Epithelial cell of proximal tubule (primary cell): ENCODE measurements at regions not wholly inside any gene's neighbourhood (a gene's known extent, or its start where the extent isn't known, plus 50 kb on each side); places are given as distances from the start of the nearest gene placed in this dataset.

Source experiments
- DNase-seq: peaks from one replicate; pipeline ENCODE4 v3.0.0-alpha.2; 2011; ENCODE audit warnings: low read depth
- H3K4me3 ChIP-seq: 2 replicates; pipeline ENCODE4 v1.5.1; 2011; ENCODE audit warnings: low read depth, mild to moderate bottlenecking, low read length
- TF ChIP-seq, protein P1 (sequence below): conservative IDR thresholded peaks from 2 replicates; pipeline ENCODE4 v1.5.1; 2012; ENCODE audit warnings: low read depth, mild to moderate bottlenecking, low read length

DNA sequence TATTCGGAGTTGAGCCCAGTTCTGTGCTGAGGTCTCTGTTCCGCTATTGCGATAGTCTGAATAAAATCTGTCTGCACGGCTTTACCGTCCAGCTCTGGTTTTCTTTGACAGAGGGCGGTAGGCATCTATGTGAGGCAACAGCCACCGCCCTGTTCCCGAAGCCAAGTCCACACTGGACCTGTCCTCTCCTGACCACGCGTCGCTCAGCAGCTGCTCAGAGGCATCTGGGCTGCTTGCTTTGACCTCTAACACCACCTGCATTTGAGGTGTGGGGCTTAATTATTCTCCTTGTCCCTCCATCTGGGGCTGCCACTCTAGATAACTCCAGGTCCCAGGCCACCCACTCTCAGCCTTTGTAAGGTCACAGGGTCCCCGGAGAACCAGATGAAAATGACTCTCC is 168.4 kb upstream of the SMIM23 start:
- no peak for DNase-seq
- TF ChIP-seq, protein P1, sequence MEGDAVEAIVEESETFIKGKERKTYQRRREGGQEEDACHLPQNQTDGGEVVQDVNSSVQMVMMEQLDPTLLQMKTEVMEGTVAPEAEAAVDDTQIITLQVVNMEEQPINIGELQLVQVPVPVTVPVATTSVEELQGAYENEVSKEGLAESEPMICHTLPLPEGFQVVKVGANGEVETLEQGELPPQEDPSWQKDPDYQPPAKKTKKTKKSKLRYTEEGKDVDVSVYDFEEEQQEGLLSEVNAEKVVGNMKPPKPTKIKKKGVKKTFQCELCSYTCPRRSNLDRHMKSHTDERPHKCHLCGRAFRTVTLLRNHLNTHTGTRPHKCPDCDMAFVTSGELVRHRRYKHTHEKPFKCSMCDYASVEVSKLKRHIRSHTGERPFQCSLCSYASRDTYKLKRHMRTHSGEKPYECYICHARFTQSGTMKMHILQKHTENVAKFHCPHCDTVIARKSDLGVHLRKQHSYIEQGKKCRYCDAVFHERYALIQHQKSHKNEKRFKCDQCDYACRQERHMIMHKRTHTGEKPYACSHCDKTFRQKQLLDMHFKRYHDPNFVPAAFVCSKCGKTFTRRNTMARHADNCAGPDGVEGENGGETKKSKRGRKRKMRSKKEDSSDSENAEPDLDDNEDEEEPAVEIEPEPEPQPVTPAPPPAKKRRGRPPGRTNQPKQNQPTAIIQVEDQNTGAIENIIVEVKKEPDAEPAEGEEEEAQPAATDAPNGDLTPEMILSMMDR: no peak
- H3K4me3 ChIP-seq: no peak overlapping the region

DNA sequence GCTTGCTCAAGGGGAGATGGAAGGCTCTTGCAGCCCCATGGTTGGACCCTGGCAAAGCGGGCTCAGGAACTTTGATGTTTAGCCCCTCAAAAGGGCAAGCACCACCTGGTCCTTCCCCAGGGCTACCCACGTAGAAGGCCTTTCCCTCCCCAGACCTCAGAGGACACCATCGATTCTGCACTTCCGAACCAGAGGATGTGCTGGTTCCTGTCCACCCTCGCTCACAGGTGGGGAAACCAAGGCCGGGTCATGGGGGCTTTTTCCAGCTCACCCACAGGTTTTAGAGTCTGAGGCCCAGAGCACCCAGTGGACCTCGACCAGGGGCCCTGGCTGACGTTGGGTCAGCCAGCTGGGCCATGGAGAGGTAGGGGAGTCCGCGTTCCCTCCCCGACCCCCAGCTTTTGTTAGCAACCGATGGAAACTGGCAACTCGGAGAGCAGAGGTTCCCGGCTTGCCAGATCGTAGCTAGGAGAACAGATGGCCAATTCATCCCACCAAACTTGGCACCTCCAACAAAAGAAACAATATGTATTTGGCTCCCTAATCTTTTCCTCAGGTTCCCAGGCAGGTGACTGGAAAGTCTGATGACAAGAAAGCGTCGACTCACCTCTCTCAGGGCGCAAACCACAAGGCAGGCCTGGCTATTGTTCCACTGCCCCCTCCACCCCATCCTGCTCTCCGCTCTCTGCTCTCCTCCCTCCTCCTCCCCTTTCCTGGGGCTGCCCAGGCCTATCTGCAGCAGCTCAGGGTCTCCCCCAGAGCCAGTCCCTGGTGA is 167.6 kb upstream of the SMIM23 start:
- DNase-seq: no peak
- H3K4me3 ChIP-seq: no peak overlapping the region
- TF ChIP-seq, protein P1: no peak

DNA sequence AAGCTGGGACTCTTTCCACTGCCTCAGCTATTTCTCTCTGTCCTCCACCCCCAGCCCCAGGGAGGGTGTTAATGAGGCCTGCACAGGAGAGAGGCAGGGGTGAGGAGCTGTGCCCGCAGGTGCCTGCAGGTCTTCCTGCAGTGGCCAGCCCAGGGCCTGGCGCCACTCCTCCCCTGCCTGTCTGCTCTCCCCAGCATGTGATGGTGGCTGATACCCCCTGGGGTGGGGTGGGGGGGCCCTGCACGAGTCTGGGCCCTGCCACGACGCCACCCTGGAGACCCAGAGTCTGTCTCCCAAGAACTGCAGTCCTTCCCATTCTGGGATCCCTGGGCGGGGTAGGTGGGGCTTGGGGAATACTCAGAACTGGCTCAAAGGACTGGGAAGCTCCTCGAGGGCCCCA is 166.4 kb upstream of the SMIM23 start:
- no peak overlapping the region for H3K4me3 ChIP-seq
- no peak for DNase-seq
- TF ChIP-seq, protein P1: no peak

DNA sequence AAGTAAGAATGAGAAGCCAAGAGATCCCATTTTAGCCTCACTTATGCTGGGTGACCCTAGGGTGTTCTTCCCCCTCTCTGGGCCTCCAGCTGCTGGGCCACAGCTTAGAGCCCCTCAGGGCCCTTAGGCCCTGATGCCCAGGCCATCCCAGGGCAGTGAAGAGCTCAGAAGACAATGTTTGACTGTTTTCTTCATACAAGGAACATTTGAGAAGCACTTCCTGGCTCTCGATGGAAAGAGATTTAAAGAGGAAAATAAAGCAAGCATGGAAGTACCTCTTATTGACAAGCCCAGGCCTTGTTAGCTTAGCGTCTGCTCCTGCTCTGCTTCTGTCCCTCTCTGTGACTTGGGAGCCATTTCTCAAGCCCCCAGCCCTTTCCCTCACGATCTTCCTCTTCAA is 165.9 kb upstream of the SMIM23 start:
- H3K4me3 ChIP-seq: no peak overlapping the region
- DNase-seq: no peak
- TF ChIP-seq, protein P1: no peak

DNA sequence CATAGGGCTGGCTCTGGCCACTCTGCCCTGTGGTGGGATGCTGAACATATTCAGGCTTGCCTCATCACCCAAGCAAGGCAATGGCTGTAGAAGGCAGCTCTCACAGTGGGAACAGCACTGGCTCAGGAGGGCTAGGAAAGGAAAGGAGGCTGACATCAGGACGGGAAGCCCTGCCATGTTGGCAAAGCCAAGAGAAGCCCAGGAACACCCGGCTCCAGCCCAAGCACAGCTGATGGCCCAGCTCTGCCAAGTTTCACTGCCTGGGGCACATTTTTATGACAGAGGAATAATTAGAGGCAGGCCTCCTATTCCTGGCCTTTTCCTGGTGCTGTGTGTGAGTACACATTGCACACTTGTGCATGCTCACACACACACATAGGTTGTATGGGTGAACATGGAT is 163.6 kb upstream of the SMIM23 start:
- no peak overlapping the region for H3K4me3 ChIP-seq
- TF ChIP-seq, protein P1: no peak
- no peak for DNase-seq

DNA sequence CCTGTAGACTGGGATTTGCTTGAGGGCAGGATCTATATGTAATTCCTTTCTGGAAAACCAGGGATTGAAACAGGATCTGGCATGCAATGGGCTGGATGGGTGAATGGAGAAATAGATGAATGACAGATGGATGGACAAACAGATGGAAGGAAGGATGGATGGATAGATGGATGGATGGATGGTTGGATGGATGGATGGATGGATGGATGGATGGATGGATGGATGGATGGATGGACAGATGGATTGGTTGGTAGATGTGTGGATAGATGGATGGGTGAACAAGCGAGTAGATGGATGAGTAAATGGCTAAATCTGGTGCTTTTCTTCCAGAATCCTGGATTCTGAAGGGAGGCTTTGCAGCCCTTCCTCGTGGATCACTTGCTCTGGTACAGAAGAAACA is 162.5 kb upstream of the SMIM23 start:
- TF ChIP-seq, protein P1: no peak
- no peak overlapping the region for H3K4me3 ChIP-seq
- DNase-seq: no peak

DNA sequence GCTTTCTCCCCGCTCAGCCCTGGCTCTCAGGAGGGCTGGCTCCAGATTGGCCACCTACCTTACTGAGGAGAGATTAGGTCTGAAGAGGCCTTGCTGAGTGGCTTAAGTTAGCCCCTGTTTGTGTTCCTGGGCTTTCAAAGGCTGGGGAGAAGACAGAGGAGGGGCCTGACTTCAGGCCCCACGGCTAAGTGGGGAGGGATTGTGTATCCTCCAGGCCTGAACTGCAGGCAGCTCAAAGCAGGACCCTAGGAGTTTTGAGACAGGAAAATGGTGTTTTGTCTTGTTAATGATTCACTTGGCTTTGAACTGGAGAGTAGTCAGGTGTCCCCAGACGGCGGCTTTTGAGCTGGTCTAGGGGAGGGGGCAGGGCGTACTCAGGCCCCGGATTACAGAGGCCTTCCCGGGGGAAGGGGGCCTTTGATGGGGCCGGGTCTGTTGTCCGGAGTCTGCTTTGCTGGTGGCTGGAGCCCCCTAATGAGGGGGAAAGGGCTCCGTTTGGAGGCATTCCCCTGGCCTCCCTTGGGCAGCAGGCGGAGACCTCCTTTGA is 162.0 kb upstream of the SMIM23 start:
- TF ChIP-seq, protein P1: no peak
- no peak overlapping the region for H3K4me3 ChIP-seq
- no peak for DNase-seq
